ENCODE measurements at regions not wholly inside any gene's neighbourhood (a gene's known extent, or its start where the extent isn't known, plus 50 kb on each side); places are given as distances from the start of the nearest gene placed in this dataset.

GRCh38 chr22:48397531-48398180, 1430.0 kb downstream of the BRD1 start:
- no peak for DNase-seq

GRCh38 chr22:48396785-48397530, 1430.7 kb downstream of the BRD1 start:
- DNase-seq, result no peak

GRCh38 chr22:48396091-48396784, 1431.4 kb downstream of the BRD1 start:
- DNase-seq, result no peak

- DNase-seq, result no peak
Measured at GRCh38 chr22:48395201-48395600, 1432.5 kb downstream of the BRD1 start.

GRCh38 chr22:48394787-48395186, 1432.9 kb downstream of the BRD1 start:
- DNase-seq, result no peak

GRCh38 chr22:48393885-48394284, 1433.8 kb downstream of the BRD1 start:
- DNase-seq, result no peak

GRCh38 chr22:48393041-48393370, 1434.7 kb downstream of the BRD1 start:
- DNase-seq, result no peak

GRCh38 chr22:48391820-48392219, 1435.9 kb downstream of the BRD1 start:
- DNase-seq, result no peak

GRCh38 chr22:48391171-48391711, 1436.4 kb downstream of the BRD1 start:
- no peak for DNase-seq

GRCh38 chr22:48389916-48390315, 1437.8 kb downstream of the BRD1 start:
- no peak for DNase-seq

GRCh38 chr22:48382197-48382596, 1445.5 kb downstream of the BRD1 start:
- DNase-seq, result no peak

- DNase-seq, result no peak
Measured at GRCh38 chr22:48380016-48380665, 1447.5 kb downstream of the BRD1 start.

- no peak for DNase-seq
Measured at GRCh38 chr22:48379371-48379770, 1448.3 kb downstream of the BRD1 start.

- DNase-seq, result no peak
Measured at GRCh38 chr22:48378673-48379072, 1449.0 kb downstream of the BRD1 start.

GRCh38 chr22:48376936-48377712, 1450.5 kb downstream of the BRD1 start:
- no peak for DNase-seq

GRCh38 chr22:48376428-48376827, 1451.2 kb downstream of the BRD1 start:
- no peak for DNase-seq

- no peak for DNase-seq
Measured at GRCh38 chr22:48373626-48374173, 1454.0 kb downstream of the BRD1 start.

GRCh38 chr22:48372390-48372789, 1455.3 kb downstream of the BRD1 start:
- DNase-seq, result no peak

GRCh38 chr22:48371391-48371790, 1456.3 kb downstream of the BRD1 start:
- no peak for DNase-seq

- DNase-seq, result no peak
Measured at GRCh38 chr22:48370508-48371325, 1457.0 kb downstream of the BRD1 start.

- DNase-seq, result no peak
Measured at GRCh38 chr22:48369789-48370507, 1457.7 kb downstream of the BRD1 start.
